ENCODE measurements at regions not wholly inside any gene's neighbourhood (a gene's known extent, or its start where the extent isn't known, plus 50 kb on each side); places are given as distances from the start of the nearest gene placed in this dataset.

DNA sequence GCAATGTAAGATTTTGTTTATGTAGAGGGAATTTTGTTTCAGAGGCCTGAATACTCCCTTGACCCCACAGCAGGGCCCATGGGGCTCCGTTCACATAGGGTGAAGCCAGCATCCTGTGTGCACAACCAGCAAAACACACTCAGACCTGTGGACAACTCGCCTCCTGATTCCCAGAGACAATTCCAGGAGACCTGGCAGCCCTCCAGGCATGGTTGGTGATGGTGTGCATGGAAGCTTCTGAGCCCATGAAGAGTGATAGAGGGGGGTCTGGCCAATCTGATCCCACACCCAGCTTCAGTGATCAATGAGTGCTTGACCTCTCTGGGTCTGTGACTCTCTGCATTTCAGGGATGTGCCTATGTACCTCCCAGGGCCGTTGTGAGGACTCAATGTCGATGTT is 91.0 kb upstream of the RAB6C start:
- DNase-seq (ENCODE audit: low spot score in 2 of 2) = no peak
- Mint-ChIP-seq H3K27ac (no peak overlapping the region), H3K4me1 (no peaks in the 10 kb centered on the region), H3K36me3 (no peaks in the 10 kb centered on the region), H3K9me3 (no peaks in the 10 kb centered on the region), H3K4me3 (no peak overlapping the region)
- ATAC-seq = no peak

DNA sequence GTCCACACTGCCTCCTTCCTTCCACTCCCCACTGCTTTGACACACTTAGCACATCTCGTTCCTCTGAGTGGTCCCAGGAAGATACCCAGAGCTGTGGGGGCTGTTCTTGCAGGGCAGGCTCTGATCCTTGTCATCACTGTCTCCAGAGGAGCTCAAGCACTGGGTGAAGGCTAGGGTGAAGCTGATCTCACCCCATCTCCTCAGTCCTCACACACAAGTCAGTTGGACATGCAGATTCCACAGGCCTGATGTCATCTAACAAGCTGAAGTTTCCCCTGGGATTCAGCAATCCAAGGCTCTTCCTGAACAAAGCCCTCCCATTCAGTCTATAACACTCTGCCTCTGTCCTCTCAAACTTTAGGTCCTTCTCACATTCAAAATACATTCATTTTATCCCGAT is 90.6 kb upstream of the RAB6C start:
- DNase-seq (ENCODE audit: low spot score in 2 of 2) (no peak), ATAC-seq (no peak)
- no peaks in the 10 kb centered on the region for H3K4me1 Mint-ChIP-seq
- H3K27ac Mint-ChIP-seq = no peak overlapping the region
- no peak overlapping the region for H3K4me3 Mint-ChIP-seq
- H3K36me3 Mint-ChIP-seq = no peaks in the 10 kb centered on the region
- no peaks in the 10 kb centered on the region for H3K9me3 Mint-ChIP-seq

DNA sequence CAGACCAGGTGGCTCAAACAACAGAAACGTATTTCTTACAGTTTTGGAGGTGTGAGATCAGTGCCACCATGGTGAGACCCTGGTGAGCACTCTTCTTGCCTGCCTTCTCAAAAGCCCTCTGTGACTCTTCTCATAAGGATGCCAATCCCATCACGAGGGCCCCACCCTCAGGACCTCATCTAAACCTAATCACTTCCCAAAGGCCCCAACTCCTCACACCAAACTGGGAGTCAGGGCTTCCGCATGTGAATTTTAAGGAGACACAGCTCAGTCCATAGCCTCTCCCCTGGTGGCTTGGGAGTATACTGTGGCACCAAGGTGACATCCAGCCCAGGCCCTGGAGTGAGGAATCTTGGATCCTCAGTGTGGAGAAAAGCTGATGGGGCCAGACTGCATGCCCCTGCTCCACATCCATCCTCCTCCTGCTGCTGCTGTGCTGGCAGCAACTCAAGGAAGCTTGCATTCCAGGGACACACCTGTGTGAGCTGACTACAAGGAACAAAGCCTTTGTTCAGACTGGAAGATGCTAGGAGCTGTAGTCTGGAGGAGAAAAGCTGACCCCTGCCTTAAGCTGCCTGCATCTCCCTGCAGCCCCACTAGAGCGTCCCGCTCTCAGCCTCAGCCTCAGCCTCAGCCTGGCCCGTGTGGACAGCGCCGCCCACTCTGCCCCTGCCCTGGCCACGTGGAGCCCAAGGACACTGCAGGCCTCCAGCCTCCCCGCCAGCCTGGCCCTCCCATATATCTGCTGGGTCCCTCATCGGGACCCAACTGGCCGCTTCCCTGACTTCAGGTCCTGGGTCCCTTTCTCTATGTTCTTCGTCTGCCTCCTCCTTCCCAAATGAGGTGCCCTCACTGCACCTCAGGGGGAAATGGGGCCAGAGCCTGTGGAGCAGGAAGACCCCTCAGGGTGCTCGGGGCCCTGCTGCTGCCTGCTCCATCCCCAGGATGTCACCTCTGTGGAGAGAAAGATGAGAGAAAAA is 87.8 kb upstream of the RAB6C start:
- no peak overlapping the region for H3K27ac Mint-ChIP-seq
- ATAC-seq (no peak), DNase-seq (ENCODE audit: low spot score in 2 of 2) (no peak)
- H3K9me3 Mint-ChIP-seq = no peaks in the 10 kb centered on the region
- H3K4me1 Mint-ChIP-seq = no peaks in the 10 kb centered on the region
- no peaks in the 10 kb centered on the region for H3K36me3 Mint-ChIP-seq
- no peak overlapping the region for H3K4me3 Mint-ChIP-seq

DNA sequence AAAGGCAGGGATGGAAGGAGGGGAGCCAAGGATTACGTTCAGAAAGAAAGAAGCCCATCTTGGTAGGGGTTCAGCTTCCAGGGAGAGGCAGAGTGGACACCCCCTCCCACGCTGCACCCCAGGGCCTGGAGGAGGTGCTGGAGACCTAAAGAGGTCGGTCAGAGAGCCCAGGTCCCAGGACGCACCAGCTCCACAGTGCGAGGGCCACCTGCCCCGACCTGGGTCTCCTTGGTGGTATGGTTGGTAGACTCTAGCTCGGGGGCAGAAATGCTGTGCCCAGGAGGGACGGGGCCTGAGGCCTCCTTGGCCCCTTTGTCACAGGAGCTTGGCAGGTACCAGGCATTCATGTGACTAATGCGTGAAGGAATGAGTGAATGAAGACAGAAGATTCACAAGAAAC is 87.1 kb upstream of the RAB6C start:
- no peak overlapping the region for H3K4me3 Mint-ChIP-seq
- H3K9me3 Mint-ChIP-seq = no peaks in the 10 kb centered on the region
- ATAC-seq (no peak), DNase-seq (ENCODE audit: low spot score in 2 of 2) (no peak)
- no peaks in the 10 kb centered on the region for H3K4me1 Mint-ChIP-seq
- H3K36me3 Mint-ChIP-seq = no peaks in the 10 kb centered on the region
- no peak overlapping the region for H3K27ac Mint-ChIP-seq

- Mint-ChIP-seq H3K36me3 (no peaks in the 10 kb centered on the region), H3K4me1 (no peaks in the 10 kb centered on the region), H3K9me3 (no peaks in the 10 kb centered on the region), H3K27ac (no peak overlapping the region), H3K4me3 (no peak overlapping the region)
- ATAC-seq (no peak), DNase-seq (ENCODE audit: low spot score in 2 of 2) (no peak)
Observed at GRCh38 chr2:129892773-129893172, 86.7 kb upstream of the RAB6C start.

DNA sequence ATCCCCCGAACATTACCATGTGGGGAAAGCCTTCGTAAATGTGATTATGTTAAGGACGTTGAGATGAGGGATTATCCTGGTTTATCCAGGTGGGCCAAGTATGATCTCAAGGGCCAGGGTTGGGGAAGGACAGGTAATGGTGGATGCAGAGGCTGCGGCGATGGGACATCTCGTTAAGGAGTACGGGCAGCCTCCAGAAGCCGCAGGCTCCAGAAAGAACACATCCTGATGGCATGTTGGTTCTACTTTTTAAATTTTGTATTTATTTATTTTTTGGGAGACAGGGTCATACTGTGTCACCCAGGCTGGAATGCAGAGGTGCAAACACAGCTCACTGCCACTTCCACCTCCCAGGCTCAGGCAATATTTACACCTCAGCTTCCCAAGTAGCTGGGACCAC is 86.2 kb upstream of the RAB6C start:
- H3K9me3 Mint-ChIP-seq = no peaks in the 10 kb centered on the region
- H3K27ac Mint-ChIP-seq = no peak overlapping the region
- H3K4me1 Mint-ChIP-seq = no peaks in the 10 kb centered on the region
- DNase-seq (ENCODE audit: low spot score in 2 of 2) (no peak), ATAC-seq (no peak)
- no peaks in the 10 kb centered on the region for H3K36me3 Mint-ChIP-seq
- no peak overlapping the region for H3K4me3 Mint-ChIP-seq

GRCh38 chr2:129894616-129895015 is 84.8 kb upstream of the RAB6C start:
- no peak for DNase-seq (ENCODE audit: low spot score in 2 of 2)
- Mint-ChIP-seq H3K4me3 (no peak overlapping the region), H3K27ac (no peak overlapping the region), H3K4me1 (no peaks in the 10 kb centered on the region), H3K9me3 (peaks cover 3% of the 10 kb centered on the region), H3K36me3 (no peaks in the 10 kb centered on the region)
- no peak for ATAC-seq

GRCh38 chr2:129895061-129895460 is 84.4 kb upstream of the RAB6C start:
- DNase-seq (ENCODE audit: low spot score in 2 of 2) = no peak
- H3K4me3 Mint-ChIP-seq = no peak overlapping the region
- H3K9me3 Mint-ChIP-seq = peaks cover 3% of the 10 kb centered on the region
- H3K36me3 Mint-ChIP-seq = no peaks in the 10 kb centered on the region
- no peaks in the 10 kb centered on the region for H3K4me1 Mint-ChIP-seq
- H3K27ac Mint-ChIP-seq = no peak overlapping the region
- peak; percentile 27 for ATAC-seq

DNA sequence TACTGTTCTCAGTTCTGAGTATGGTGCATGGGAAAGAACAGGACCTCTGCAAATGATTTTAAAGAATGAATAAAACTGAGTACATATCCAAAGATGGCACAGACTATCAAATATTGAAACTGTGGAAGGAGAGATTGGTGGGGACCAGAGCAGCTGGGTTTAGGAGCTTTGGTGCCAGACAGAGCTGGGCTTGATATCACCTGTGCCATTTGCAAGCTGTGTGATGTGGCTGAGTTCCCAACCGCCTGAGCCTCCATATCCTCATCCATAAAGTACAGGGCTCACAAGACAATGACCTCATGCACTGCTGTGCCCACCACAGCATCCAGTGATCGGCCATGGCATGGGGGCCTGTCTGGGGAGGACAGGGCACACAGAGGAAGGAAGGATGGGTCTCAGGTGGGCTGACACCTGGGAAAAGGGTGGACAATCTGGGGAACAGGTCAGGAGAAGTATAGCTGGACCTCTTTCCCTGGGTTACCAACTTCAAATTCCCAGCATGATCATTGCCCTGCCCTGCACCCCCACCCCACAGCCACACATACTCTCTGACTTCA is 83.9 kb upstream of the RAB6C start:
- no peak for ATAC-seq
- no peaks in the 10 kb centered on the region for H3K36me3 Mint-ChIP-seq
- no peak overlapping the region for H3K4me3 Mint-ChIP-seq
- peaks cover 3% of the 10 kb centered on the region for H3K9me3 Mint-ChIP-seq
- no peak overlapping the region for H3K27ac Mint-ChIP-seq
- H3K4me1 Mint-ChIP-seq = no peaks in the 10 kb centered on the region
- DNase-seq (ENCODE audit: low spot score in 2 of 2) = no peak

DNA sequence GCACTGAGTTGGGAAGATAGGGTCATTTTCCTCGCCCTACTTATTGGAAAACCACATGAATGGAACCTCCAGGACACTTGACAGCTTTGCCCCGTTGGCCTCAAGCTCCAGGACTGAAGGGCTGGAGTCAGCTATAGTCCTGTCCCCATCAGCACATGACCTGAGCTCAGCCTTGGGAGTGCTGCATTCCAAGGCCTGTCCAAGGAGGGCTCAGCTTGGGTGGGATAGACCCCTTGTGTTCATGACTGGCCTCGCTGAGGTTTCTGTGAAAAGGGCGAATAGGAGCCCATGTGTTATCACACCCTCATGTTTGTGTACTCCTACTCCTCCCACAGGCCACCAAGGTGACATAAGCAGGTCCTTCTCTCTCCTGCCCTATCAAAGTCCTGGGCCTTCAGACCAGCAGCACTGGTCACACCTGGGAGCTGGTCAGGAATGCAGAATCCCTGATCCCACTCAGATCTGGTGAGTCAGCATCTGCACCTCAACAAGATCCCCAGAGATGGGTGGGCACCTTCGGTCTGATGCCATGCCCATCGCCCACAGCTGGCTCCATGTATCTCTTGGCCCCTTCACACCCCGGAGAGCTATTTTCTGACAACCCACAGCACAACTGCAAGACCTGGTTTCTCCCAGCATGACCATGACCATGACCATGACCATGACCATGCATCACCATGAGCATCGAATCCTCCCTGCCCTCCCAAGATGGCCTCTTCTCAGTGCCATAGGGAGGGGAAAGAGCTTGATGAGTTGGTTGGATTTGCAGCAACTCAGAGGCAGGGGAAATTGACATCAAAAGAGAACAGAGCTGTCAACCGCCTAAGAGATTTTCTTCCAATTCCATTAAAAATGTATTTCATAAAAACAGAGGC is 83.0 kb upstream of the RAB6C start:
- no peak overlapping the region for H3K4me3 Mint-ChIP-seq
- ATAC-seq = no peak
- no peaks in the 10 kb centered on the region for H3K4me1 Mint-ChIP-seq
- H3K36me3 Mint-ChIP-seq = no peaks in the 10 kb centered on the region
- H3K9me3 Mint-ChIP-seq = peaks cover 3% of the 10 kb centered on the region
- DNase-seq (ENCODE audit: low spot score in 2 of 2) = no peak
- no peak overlapping the region for H3K27ac Mint-ChIP-seq

GRCh38 chr2:129901754-129902415 is 77.6 kb upstream of the RAB6C start:
- ATAC-seq = peak; percentile 36
- peaks cover 3% of the 10 kb centered on the region for H3K9me3 Mint-ChIP-seq
- H3K4me1 Mint-ChIP-seq = no peaks in the 10 kb centered on the region
- no peak for DNase-seq (ENCODE audit: low spot score in 2 of 2)
- H3K27ac Mint-ChIP-seq = no peak overlapping the region
- H3K36me3 Mint-ChIP-seq = no peaks in the 10 kb centered on the region
- H3K4me3 Mint-ChIP-seq = no peak overlapping the region

- no peaks in the 10 kb centered on the region for H3K4me1 Mint-ChIP-seq
- no peak overlapping the region for H3K4me3 Mint-ChIP-seq
- no peak for ATAC-seq
- H3K27ac Mint-ChIP-seq = no peak overlapping the region
- no peaks in the 10 kb centered on the region for H3K36me3 Mint-ChIP-seq
- peaks cover 3% of the 10 kb centered on the region for H3K9me3 Mint-ChIP-seq
- no peak for DNase-seq (ENCODE audit: low spot score in 2 of 2)
Observed at GRCh38 chr2:129902731-129903585, 76.5 kb upstream of the RAB6C start.

DNA sequence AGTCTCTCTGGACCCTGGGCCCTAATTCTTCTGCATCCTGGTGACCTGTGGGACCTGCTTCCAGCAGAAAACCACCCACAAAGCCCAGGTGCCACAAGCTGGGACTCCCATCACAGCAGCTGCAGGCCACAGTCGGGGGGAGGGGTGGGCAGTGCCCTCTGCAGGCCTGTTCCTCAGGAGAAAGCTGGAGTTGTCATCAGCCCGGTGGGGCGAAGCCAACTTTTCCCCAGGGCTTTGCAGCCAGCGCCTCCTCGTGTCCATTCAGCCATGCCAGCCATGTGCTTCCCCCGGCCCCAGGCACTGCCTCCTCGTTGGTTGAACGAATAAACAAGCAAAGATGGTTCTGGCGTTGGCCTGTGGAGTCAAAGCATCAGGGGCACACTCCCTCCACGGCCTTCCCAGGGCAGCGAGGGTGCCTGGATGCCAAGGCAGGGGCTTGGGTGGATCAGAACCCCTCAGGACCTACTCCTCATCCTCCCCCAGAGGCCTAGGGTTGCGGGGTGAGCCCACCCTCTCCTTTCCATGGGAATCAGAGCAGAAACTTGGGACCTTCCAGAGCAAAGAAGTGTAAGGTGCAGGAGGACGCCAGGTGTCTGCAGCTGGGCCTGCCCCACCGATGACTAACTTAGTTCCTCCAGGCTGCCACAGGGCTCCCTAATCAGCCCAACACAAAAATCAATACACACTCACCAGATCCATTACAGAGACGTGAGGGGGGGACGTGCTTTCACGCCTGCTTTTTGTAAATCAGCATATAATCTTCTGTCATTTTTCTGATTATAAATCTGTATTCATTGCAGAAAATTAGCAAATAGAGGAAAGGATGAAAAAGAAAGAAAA is 75.7 kb upstream of the RAB6C start:
- no peaks in the 10 kb centered on the region for H3K4me1 Mint-ChIP-seq
- DNase-seq (ENCODE audit: low spot score in 2 of 2) = no peak
- peaks cover 3% of the 10 kb centered on the region for H3K9me3 Mint-ChIP-seq
- ATAC-seq = no peak
- no peaks in the 10 kb centered on the region for H3K36me3 Mint-ChIP-seq
- no peak overlapping the region for H3K4me3 Mint-ChIP-seq
- no peak overlapping the region for H3K27ac Mint-ChIP-seq

All from stimulated activated effector memory CD8-positive, alpha-beta T cell treated with anti-CD3 and anti-CD28 coated beads, Interleukin-12 subunit alpha, Interleukin-12 subunit beta, amount 100 ng/mL, for 72 hours (primary cell).